Prostate gland (tissue), 2 donors: ENCODE measurements at regions not wholly inside any gene's neighbourhood (a gene's known extent, or its start where the extent isn't known, plus 50 kb on each side); places are given as distances from the start of the nearest gene placed in this dataset.

Experiments used
- DNase-seq: peaks from one replicate; pipeline ENCODE4 v3.0.0-alpha.2; 2019; ENCODE audit warnings: low spot score
- H3K27ac ChIP-seq, 2 donors: fragments of 200-600 bp; sonication (generic); 2 replicates each; pipeline ENCODE4 v1.5.1; 2017 to 2019
- H3K27me3 ChIP-seq: fragments of 200-600 bp; sonication (generic); replicated peaks from 2 replicates; pipeline ENCODE4 v1.5.1; 2019; ENCODE audit not compliant: insufficient read depth
- H3K36me3 ChIP-seq, 2 donors: fragments of 200-600 bp; sonication (generic); 1 replicate in 1 of 2; 2 replicates in 1 of 2; pipeline versions ENCODE4 v1.5.1 to v1.8.1; 2017 to 2019
- H3K4me1 ChIP-seq: fragments of 200-600 bp; sonication (generic); replicated peaks from 2 replicates; pipeline ENCODE4 v1.5.1; 2019
- H3K4me3 ChIP-seq, 2 donors: fragments of 200-600 bp; sonication (generic); 2 replicates each; pipeline ENCODE4 v1.5.1; 2017 to 2019
- H3K9me3 ChIP-seq: fragments of 200-600 bp; sonication (generic); 2 replicates; pipeline ENCODE4 v1.5.1; 2017
- CTCF ChIP-seq, 4 experiments: fragments of 200-600 bp in 2 of 4; fragments of 450-650 bp in 2 of 4; sonication (generic) in 2 of 4; IDR thresholded peaks; 1 replicate in 3 of 4; 2 replicates in 1 of 4; pipeline ENCODE4 v1.5.1; 2016 to 2019; ENCODE audit warnings: antibody characterized with exemption in 4 of 4, mild to moderate bottlenecking in 2 of 4, moderate library complexity in 2 of 4
- POLR2A ChIP-seq: fragments of 450-650 bp; IDR thresholded peaks from one replicate; pipeline ENCODE4 v1.6.1; 2016; ENCODE audit warnings: antibody characterized with exemption, mild to moderate bottlenecking
- POLR2AphosphoS5 ChIP-seq: sonication (generic); formaldehyde crosslinking; IDR thresholded peaks from one replicate; pipeline ENCODE4 v1.6.1; 2017; ENCODE audit warnings: antibody characterized with exemption
- WGBS: methylation state at CpG from one replicate; pipeline ENCODE4 v1.1.5; 2018; 5-methylcytosine and 5-hydroxymethylcytosine counted together
- intact Hi-C: fragments of 100-400 bp; cut with DNase I; formaldehyde crosslinking; loops from one replicate; pipeline ENCODE4 v1.14.2; 2022

- 57% methylated on average over 6 of the region's 6 CpGs for WGBS
- no peaks in the 10 kb centered on the region for H3K27me3 ChIP-seq
- no peak for DNase-seq
- no peak overlapping the region for H3K27ac ChIP-seq
- H3K4me1 ChIP-seq = no peaks in the 10 kb centered on the region
- no peaks in the 10 kb centered on the region for H3K36me3 ChIP-seq
- intact Hi-C loops = no loop called here
- TF ChIP-seq POLR2A (no peak), CTCF (IDR thresholded peaks at IDR 0.05) (no peak), POLR2AphosphoS5 (no peak)
- H3K9me3 ChIP-seq = no peaks in the 10 kb centered on the region
- no peak overlapping the region for H3K4me3 ChIP-seq
Measured at GRCh38 chr4:54368281-54369265, 139.5 kb downstream of the PDGFRA start.

- Histone ChIP-seq H3K27me3 (no peaks in the 10 kb centered on the region), H3K4me3 (no peak overlapping the region), H3K27ac (no peak overlapping the region), H3K36me3 (no peaks in the 10 kb centered on the region), H3K4me1 (no peaks in the 10 kb centered on the region), H3K9me3 (no peaks in the 10 kb centered on the region)
- WGBS = 86% methylated on average over 3 of the region's 3 CpGs
- TF ChIP-seq POLR2AphosphoS5 = no peak
- no peak for TF ChIP-seq POLR2A
- no peak for TF ChIP-seq CTCF (IDR thresholded peaks at IDR 0.05)
- intact Hi-C loops = no loop called here
- no peak for DNase-seq
Measured at GRCh38 chr4:54371173-54371572, 142.1 kb downstream of the PDGFRA start.

GRCh38 chr4:54372951-54373350, 143.9 kb downstream of the PDGFRA start:
- no peak for DNase-seq
- intact Hi-C loops = no loop called here
- Histone ChIP-seq H3K4me1 (no peaks in the 10 kb centered on the region), H3K36me3 (no peaks in the 10 kb centered on the region), H3K27ac (no peak overlapping the region), H3K9me3 (no peaks in the 10 kb centered on the region), H3K27me3 (no peaks in the 10 kb centered on the region), H3K4me3 (no peak overlapping the region)
- TF ChIP-seq POLR2A = no peak
- no peak for TF ChIP-seq CTCF (IDR thresholded peaks at IDR 0.05)
- TF ChIP-seq POLR2AphosphoS5 = no peak
- WGBS = 96% methylated on average over 2 of the region's 2 CpGs

- Histone ChIP-seq H3K4me3 (no peak overlapping the region), H3K27me3 (no peaks in the 10 kb centered on the region), H3K27ac (no peak overlapping the region), H3K9me3 (no peaks in the 10 kb centered on the region), H3K4me1 (no peaks in the 10 kb centered on the region), H3K36me3 (no peaks in the 10 kb centered on the region)
- 74% methylated on average over 4 of the region's 4 CpGs for WGBS
- no peak for DNase-seq
- intact Hi-C loops = no loop called here
- no peak for TF ChIP-seq CTCF (IDR thresholded peaks at IDR 0.05)
- no peak for TF ChIP-seq POLR2A
- TF ChIP-seq POLR2AphosphoS5 = no peak
Measured at GRCh38 chr4:54373718-54374210, 144.7 kb downstream of the PDGFRA start.

- Histone ChIP-seq H3K36me3 (no peaks in the 10 kb centered on the region), H3K9me3 (no peaks in the 10 kb centered on the region), H3K4me1 (no peaks in the 10 kb centered on the region), H3K27me3 (no peaks in the 10 kb centered on the region), H3K4me3 (no peak overlapping the region), H3K27ac (no peak overlapping the region)
- DNase-seq = no peak
- WGBS = 85% methylated on average over 1 of the region's 1 CpG
- intact Hi-C loops = no loop called here
- TF ChIP-seq POLR2A (no peak), POLR2AphosphoS5 (no peak), CTCF (IDR thresholded peaks at IDR 0.05) (no peak)
Measured at GRCh38 chr4:54378461-54378860, 149.4 kb downstream of the PDGFRA start.
